ENCODE measurements at regions not wholly inside any gene's neighbourhood (a gene's known extent, or its start where the extent isn't known, plus 50 kb on each side); places are given as distances from the start of the nearest gene placed in this dataset.

GRCh38 chr10:88218362-88218761 is 354.9 kb downstream of the PTEN start:
- no peaks in the 10 kb centered on the region for H3K36me3 ChIP-seq (ENCODE audit: low read depth)
- TF ChIP-seq, protein P1, sequence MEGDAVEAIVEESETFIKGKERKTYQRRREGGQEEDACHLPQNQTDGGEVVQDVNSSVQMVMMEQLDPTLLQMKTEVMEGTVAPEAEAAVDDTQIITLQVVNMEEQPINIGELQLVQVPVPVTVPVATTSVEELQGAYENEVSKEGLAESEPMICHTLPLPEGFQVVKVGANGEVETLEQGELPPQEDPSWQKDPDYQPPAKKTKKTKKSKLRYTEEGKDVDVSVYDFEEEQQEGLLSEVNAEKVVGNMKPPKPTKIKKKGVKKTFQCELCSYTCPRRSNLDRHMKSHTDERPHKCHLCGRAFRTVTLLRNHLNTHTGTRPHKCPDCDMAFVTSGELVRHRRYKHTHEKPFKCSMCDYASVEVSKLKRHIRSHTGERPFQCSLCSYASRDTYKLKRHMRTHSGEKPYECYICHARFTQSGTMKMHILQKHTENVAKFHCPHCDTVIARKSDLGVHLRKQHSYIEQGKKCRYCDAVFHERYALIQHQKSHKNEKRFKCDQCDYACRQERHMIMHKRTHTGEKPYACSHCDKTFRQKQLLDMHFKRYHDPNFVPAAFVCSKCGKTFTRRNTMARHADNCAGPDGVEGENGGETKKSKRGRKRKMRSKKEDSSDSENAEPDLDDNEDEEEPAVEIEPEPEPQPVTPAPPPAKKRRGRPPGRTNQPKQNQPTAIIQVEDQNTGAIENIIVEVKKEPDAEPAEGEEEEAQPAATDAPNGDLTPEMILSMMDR (IDR thresholded peaks at IDR 0.05; ENCODE audit: poor library complexity, severe bottlenecking): no peak
- H3K9me3 ChIP-seq (ENCODE audit: severe bottlenecking): no peaks in the 10 kb centered on the region
- H3K4me1 ChIP-seq (ENCODE audit: insufficient read depth, poor library complexity, severe bottlenecking): no peaks in the 10 kb centered on the region
- H3K4me3 ChIP-seq (ENCODE audit: severe bottlenecking): no peak overlapping the region
- no peaks in the 10 kb centered on the region for H3K27me3 ChIP-seq (ENCODE audit: insufficient read depth, poor library complexity, severe bottlenecking)
- no peak overlapping the region for H3K27ac ChIP-seq (ENCODE audit: poor library complexity, severe bottlenecking)
- ATAC-seq (ENCODE audit: low read depth) (no peak), DNase-seq (ENCODE audit: low spot score) (no peak)

GRCh38 chr10:88219753-88220152 is 356.3 kb downstream of the PTEN start:
- no peaks in the 10 kb centered on the region for H3K9me3 ChIP-seq (ENCODE audit: severe bottlenecking)
- H3K36me3 ChIP-seq (ENCODE audit: low read depth): no peaks in the 10 kb centered on the region
- H3K27ac ChIP-seq (ENCODE audit: poor library complexity, severe bottlenecking): no peak overlapping the region
- TF ChIP-seq, protein P1 (IDR thresholded peaks at IDR 0.05; ENCODE audit: poor library complexity, severe bottlenecking): no peak
- no peak overlapping the region for H3K4me3 ChIP-seq (ENCODE audit: severe bottlenecking)
- H3K27me3 ChIP-seq (ENCODE audit: insufficient read depth, poor library complexity, severe bottlenecking): no peaks in the 10 kb centered on the region
- DNase-seq (ENCODE audit: low spot score) (no peak), ATAC-seq (ENCODE audit: low read depth) (no peak)
- H3K4me1 ChIP-seq (ENCODE audit: insufficient read depth, poor library complexity, severe bottlenecking): no peaks in the 10 kb centered on the region

GRCh38 chr10:88221010-88221973 is 357.9 kb downstream of the PTEN start:
- Histone ChIP-seq H3K4me1 (ENCODE audit: insufficient read depth, poor library complexity, severe bottlenecking) (no peaks in the 10 kb centered on the region), H3K4me3 (ENCODE audit: severe bottlenecking) (no peak overlapping the region), H3K27me3 (ENCODE audit: insufficient read depth, poor library complexity, severe bottlenecking) (no peaks in the 10 kb centered on the region), H3K27ac (ENCODE audit: poor library complexity, severe bottlenecking) (no peak overlapping the region), H3K36me3 (ENCODE audit: low read depth) (no peaks in the 10 kb centered on the region), H3K9me3 (ENCODE audit: severe bottlenecking) (no peaks in the 10 kb centered on the region)
- no peak for DNase-seq (ENCODE audit: low spot score)
- no peak for ATAC-seq (ENCODE audit: low read depth)
- TF ChIP-seq, protein P1 (IDR thresholded peaks at IDR 0.05; ENCODE audit: poor library complexity, severe bottlenecking): no peak

- no peaks in the 10 kb centered on the region for H3K27me3 ChIP-seq (ENCODE audit: insufficient read depth, poor library complexity, severe bottlenecking)
- ATAC-seq (ENCODE audit: low read depth) (no peak), DNase-seq (ENCODE audit: low spot score) (no peak)
- H3K36me3 ChIP-seq (ENCODE audit: low read depth): no peaks in the 10 kb centered on the region
- no peaks in the 10 kb centered on the region for H3K4me1 ChIP-seq (ENCODE audit: insufficient read depth, poor library complexity, severe bottlenecking)
- H3K9me3 ChIP-seq (ENCODE audit: severe bottlenecking): no peaks in the 10 kb centered on the region
- no peak overlapping the region for H3K27ac ChIP-seq (ENCODE audit: poor library complexity, severe bottlenecking)
- TF ChIP-seq, protein P1 (IDR thresholded peaks at IDR 0.05; ENCODE audit: poor library complexity, severe bottlenecking): no peak
- no peak overlapping the region for H3K4me3 ChIP-seq (ENCODE audit: severe bottlenecking)
Observed at GRCh38 chr10:88222881-88223280, 359.5 kb downstream of the PTEN start.

Data from RWPE2 (cell line).